K562 (cell line): ENCODE measurements at regions not wholly inside any gene's neighbourhood (a gene's known extent, or its start where the extent isn't known, plus 50 kb on each side); places are given as distances from the start of the nearest gene placed in this dataset.

ENCODE experiments used
- BRCA1 ChIP-seq, 2 experiments: fragments of 450-650 bp in 1 of 2; sonication (generic) in 1 of 2; formaldehyde crosslinking in 1 of 2; IDR thresholded peaks; 2 replicates each; pipeline versions ENCODE4 v1.5.0 to v1.6.1; 2017 to 2020; ENCODE audit warnings: mild to moderate bottlenecking in 1 of 2, missing genetic modification reagents in 1 of 2
- SREBF2 ChIP-seq: sonication (generic); formaldehyde crosslinking; IDR thresholded peaks from 2 replicates; pipeline ENCODE4 v1.4.0; 2020; ENCODE audit warnings: mild to moderate bottlenecking, missing genetic modification reagents
- SRSF3 ChIP-seq: fragments of 200-400 bp; formaldehyde crosslinking; IDR thresholded peaks from 2 replicates; pipeline ENCODE4 v1.6.1; 2016; ENCODE audit warnings: mild to moderate bottlenecking, low read length, moderate library complexity; ENCODE audit not compliant: insufficient read depth
- USF2 ChIP-seq: sonication (generic); formaldehyde crosslinking; IDR thresholded peaks from 2 replicates; pipeline ENCODE4 v1.5.0; 2020; ENCODE audit warnings: missing genetic modification reagents
- ZFPM2 ChIP-seq: fragments of 250-450 bp; sonication (Bioruptor Pico); IDR thresholded peaks from 2 replicates; pipeline ENCODE4 v1.5.1; 2022; ENCODE audit warnings: mild to moderate bottlenecking
- ZNF174 ChIP-seq: fragments of 250-450 bp; sonication (Bioruptor Pico); IDR thresholded peaks from 2 replicates; pipeline ENCODE4 v1.4.0; 2020; ENCODE audit warnings: mild to moderate bottlenecking
- TF ChIP-seq, protein P1 (sequence below): fragments of 250-450 bp; sonication (Bioruptor Pico); IDR thresholded peaks from 2 replicates; pipeline ENCODE4 v1.8.0; 2022; ENCODE audit warnings: moderate library complexity, mild to moderate bottlenecking, inconsistent platforms
- TF ChIP-seq, protein P2 (sequence below): fragments of 250-450 bp; sonication (Bioruptor Pico); IDR thresholded peaks from 2 replicates; pipeline ENCODE4 v1.9.0; 2021; ENCODE audit warnings: mild to moderate bottlenecking
- TF ChIP-seq, protein P3 (sequence below): fragments of 450-650 bp; IDR thresholded peaks from 2 replicates; pipeline ENCODE4 v1.6.1; 2016; ENCODE audit warnings: mild to moderate bottlenecking

- TF ChIP-seq, protein P1, sequence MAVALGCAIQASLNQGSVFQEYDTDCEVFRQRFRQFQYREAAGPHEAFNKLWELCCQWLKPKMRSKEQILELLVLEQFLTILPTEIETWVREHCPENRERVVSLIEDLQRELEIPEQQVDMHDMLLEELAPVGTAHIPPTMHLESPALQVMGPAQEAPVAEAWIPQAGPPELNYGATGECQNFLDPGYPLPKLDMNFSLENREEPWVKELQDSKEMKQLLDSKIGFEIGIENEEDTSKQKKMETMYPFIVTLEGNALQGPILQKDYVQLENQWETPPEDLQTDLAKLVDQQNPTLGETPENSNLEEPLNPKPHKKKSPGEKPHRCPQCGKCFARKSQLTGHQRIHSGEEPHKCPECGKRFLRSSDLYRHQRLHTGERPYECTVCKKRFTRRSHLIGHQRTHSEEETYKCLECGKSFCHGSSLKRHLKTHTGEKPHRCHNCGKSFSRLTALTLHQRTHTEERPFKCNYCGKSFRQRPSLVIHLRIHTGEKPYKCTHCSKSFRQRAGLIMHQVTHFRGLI (CRISPR knock-in tag): no peak
- TF ChIP-seq, protein P2, sequence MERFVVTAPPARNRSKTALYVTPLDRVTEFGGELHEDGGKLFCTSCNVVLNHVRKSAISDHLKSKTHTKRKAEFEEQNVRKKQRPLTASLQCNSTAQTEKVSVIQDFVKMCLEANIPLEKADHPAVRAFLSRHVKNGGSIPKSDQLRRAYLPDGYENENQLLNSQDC (CRISPR knock-in tag): no peak
- TF ChIP-seq SREBF2 (no peak), SRSF3 (no peak), ZNF174 (CRISPR knock-in tag) (no peak), USF2 (CRISPR knock-in tag) (no peak), BRCA1 (IDR thresholded peaks at IDR 0.05) (no peak), BRCA1 (CRISPR knock-in tag; IDR thresholded peaks at IDR 0.05) (no peak), ZFPM2 (CRISPR knock-in tag) (no peak)
- TF ChIP-seq, protein P3, sequence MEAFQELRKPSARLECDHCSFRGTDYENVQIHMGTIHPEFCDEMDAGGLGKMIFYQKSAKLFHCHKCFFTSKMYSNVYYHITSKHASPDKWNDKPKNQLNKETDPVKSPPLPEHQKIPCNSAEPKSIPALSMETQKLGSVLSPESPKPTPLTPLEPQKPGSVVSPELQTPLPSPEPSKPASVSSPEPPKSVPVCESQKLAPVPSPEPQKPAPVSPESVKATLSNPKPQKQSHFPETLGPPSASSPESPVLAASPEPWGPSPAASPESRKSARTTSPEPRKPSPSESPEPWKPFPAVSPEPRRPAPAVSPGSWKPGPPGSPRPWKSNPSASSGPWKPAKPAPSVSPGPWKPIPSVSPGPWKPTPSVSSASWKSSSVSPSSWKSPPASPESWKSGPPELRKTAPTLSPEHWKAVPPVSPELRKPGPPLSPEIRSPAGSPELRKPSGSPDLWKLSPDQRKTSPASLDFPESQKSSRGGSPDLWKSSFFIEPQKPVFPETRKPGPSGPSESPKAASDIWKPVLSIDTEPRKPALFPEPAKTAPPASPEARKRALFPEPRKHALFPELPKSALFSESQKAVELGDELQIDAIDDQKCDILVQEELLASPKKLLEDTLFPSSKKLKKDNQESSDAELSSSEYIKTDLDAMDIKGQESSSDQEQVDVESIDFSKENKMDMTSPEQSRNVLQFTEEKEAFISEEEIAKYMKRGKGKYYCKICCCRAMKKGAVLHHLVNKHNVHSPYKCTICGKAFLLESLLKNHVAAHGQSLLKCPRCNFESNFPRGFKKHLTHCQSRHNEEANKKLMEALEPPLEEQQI: no peak
These were observed 343.8 kb downstream of the PSAT1 start (continued) for GRCh38 chr9:78640728-78641127.
